ENCODE measurements at regions not wholly inside any gene's neighbourhood (a gene's known extent, or its start where the extent isn't known, plus 50 kb on each side); places are given as distances from the start of the nearest gene placed in this dataset.
A peak's percentile ranks its signal among the peaks of the same experiment; 100 is the strongest.

DNA sequence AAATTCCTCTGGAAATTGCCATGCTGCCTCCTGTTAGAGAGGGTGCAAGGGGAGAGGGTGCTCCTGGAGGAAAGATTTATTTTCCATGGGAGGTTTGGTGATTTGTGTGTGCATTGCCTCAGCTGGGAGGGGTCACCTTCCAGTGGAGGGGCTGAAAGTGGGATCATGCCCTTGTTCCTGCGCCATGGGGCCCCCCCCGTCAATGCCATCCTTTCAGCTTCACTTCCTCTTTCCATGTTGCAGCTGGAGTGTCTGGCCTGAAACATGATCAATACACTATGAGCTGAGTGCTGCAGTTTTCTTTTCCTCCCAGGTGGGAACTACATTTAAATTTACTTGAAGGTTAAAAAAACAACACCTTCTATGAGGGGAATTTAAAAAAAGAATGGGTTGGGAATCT lies 176.8 kb downstream of the MELK start:
- Histone ChIP-seq H3K27ac (ENCODE audit: extremely low read depth, low read depth, low read length) (no peak overlapping the region), H3K9me3 (replicated peaks; ENCODE audit: control insufficient read depth, insufficient read depth, low read depth, low read length) (no peaks in the 10 kb centered on the region), H3K4me1 (replicated peaks in 1 of 2; ENCODE audit: control insufficient read depth in 2 of 2, insufficient read depth in 2 of 2, low read length in 2 of 2) (no peaks in the 10 kb centered on the region), H2AFZ (ENCODE audit: low read depth, low read length) (no peak overlapping the region), H3K36me3 (ENCODE audit: control insufficient read depth, insufficient read depth, low read length) (no peaks in the 10 kb centered on the region), H3K9ac (ENCODE audit: insufficient read depth in 1 of 2, low read depth in 2 of 2, low read length in 2 of 2) (no peak overlapping the region), H3K79me2 (ENCODE audit: control insufficient read depth, insufficient read depth, low read length) (no peaks in the 10 kb centered on the region), H3K4me3 (no peak overlapping the region), H3K9me1 (ENCODE audit: control insufficient read depth, insufficient read depth, low read length) (no peaks in the 10 kb centered on the region), H4K20me1 (replicated peaks; ENCODE audit: control insufficient read depth, insufficient read depth, low read length) (no peaks in the 10 kb centered on the region), H3K4me2 (ENCODE audit: insufficient read depth, low read length) (no peak overlapping the region), H3K27me3 (ENCODE audit: control insufficient read depth in 2 of 2, insufficient read depth in 2 of 2, low read length in 2 of 2) (peaks cover 0 to 15% of the 10 kb centered on the region in 2 experiments; a peak in 1 of 5 replicates)
- no peak for DNase-seq (ENCODE audit: extremely low read depth in 1 of 4, low spot score in 3 of 4)
- BruUV-seq (replicated peaks), result no TSS peak
- no peak for ATAC-seq
- TF ChIP-seq IFI16 (CRISPR knock-in tag; IDR thresholded peaks at IDR 0.05), result no peak
- peak; percentile 63 for TF ChIP-seq SPI1 (IDR thresholded peaks at IDR 0.05; ENCODE audit: borderline replicate concordance, low read depth, low read length)
- TF ChIP-seq ZNF121 (CRISPR knock-in tag; conservative IDR thresholded peaks at IDR 0.05), result no peak
- no peak for FAIRE-seq
- CTCF ChIA-PET (ENCODE audit: low intra/inter-chr PET ratio), result no interaction called here
- in situ Hi-C loops (cut with MboI), result loop anchor here (25.0 kb wide), 1 partner anchor 337 kb away; the partner anchor contains the start of gene RNF38
- 4% methylated on average over 2 of the region's 2 CpGs for WGBS (ENCODE audit: insufficient coverage, low coverage, missing lambda C conversion rate)
- POLR2A ChIA-PET, result interaction anchor here (0.6 kb wide), 1 partner anchor 481 kb away, joined by 3 read pairs; no protein-coding TSS in a partner anchor
- intact Hi-C loops (cut with micrococcal nuclease), result no loop called here

- in situ Hi-C loops (cut with MboI), result no loop called here
- Histone ChIP-seq H3K9ac (ENCODE audit: insufficient read depth in 1 of 2, low read depth in 2 of 2, low read length in 2 of 2) (no peak overlapping the region), H3K4me3 (no peak overlapping the region), H4K20me1 (replicated peaks; ENCODE audit: control insufficient read depth, insufficient read depth, low read length) (no peaks in the 10 kb centered on the region), H3K9me3 (replicated peaks; ENCODE audit: control insufficient read depth, insufficient read depth, low read depth, low read length) (no peaks in the 10 kb centered on the region), H3K4me2 (ENCODE audit: insufficient read depth, low read length) (no peak overlapping the region), H2AFZ (ENCODE audit: low read depth, low read length) (no peak overlapping the region), H3K36me3 (ENCODE audit: control insufficient read depth, insufficient read depth, low read length) (no peaks in the 10 kb centered on the region), H3K4me1 (replicated peaks in 1 of 2; ENCODE audit: control insufficient read depth in 2 of 2, insufficient read depth in 2 of 2, low read length in 2 of 2) (no peaks in the 10 kb centered on the region), H3K27ac (ENCODE audit: extremely low read depth, low read depth, low read length) (no peak overlapping the region), H3K79me2 (ENCODE audit: control insufficient read depth, insufficient read depth, low read length) (no peaks in the 10 kb centered on the region), H3K9me1 (ENCODE audit: control insufficient read depth, insufficient read depth, low read length) (no peaks in the 10 kb centered on the region), H3K27me3 (ENCODE audit: control insufficient read depth in 2 of 2, insufficient read depth in 2 of 2, low read length in 2 of 2) (peaks cover 0 to 16% of the 10 kb centered on the region in 2 experiments; a peak in 1 of 5 replicates)
- ChIA-PET CTCF (ENCODE audit: low intra/inter-chr PET ratio) (no interaction called here), POLR2A (no interaction called here)
- intact Hi-C loops (cut with micrococcal nuclease), result no loop called here
- FAIRE-seq, result no peak
- DNase-seq (ENCODE audit: extremely low read depth in 1 of 4, low spot score in 3 of 4), result no peak
- no peak for ATAC-seq
- no TSS peak for BruUV-seq (replicated peaks)
- WGBS (ENCODE audit: insufficient coverage, low coverage, missing lambda C conversion rate), result 0% methylated on average over 3 of the region's 3 CpGs
- TF ChIP-seq HDAC3 (IDR thresholded peaks at IDR 0.05; ENCODE audit: borderline replicate concordance, partially characterized antibody) (no peak), PHTF2 (CRISPR knock-in tag; IDR thresholded peaks at IDR 0.05) (no peak), RBM25 (IDR thresholded peaks at IDR 0.05; ENCODE audit: low read depth, low read length, severe bottlenecking) (no peak), DNMT1 (IDR thresholded peaks at IDR 0.05) (no peak), TARDBP (IDR thresholded peaks at IDR 0.05) (no peak), ELF1 (tag; IDR thresholded peaks at IDR 0.05) (no peak), CTCFL (IDR thresholded peaks at IDR 0.05; ENCODE audit: borderline replicate concordance, insufficient read depth, low read depth, low read length, poor library complexity, severe bottlenecking) (no peak), MEF2D (tag; conservative IDR thresholded peaks at IDR 0.05; ENCODE audit: low read depth) (no peak), ZNF431 (CRISPR knock-in tag; IDR thresholded peaks at IDR 0.05) (no peak), SRSF7 (optimal IDR thresholded peaks at IDR 0.05; ENCODE audit: low read depth, low read length) (no peak), VEZF1 (CRISPR knock-in tag; IDR thresholded peaks at IDR 0.05) (no peak), NCOR1 (IDR thresholded peaks at IDR 0.05) (no peak)
Measured at GRCh38 chr9:36750630-36751029, 177.9 kb downstream of the MELK start.

Data from K562 (cell line).